ENCODE measurements at regions not wholly inside any gene's neighbourhood (a gene's known extent, or its start where the extent isn't known, plus 50 kb on each side); places are given as distances from the start of the nearest gene placed in this dataset.

- TF ChIP-seq CTCF (IDR thresholded peaks at IDR 0.05), result no peak
- no peak for TF ChIP-seq POLR2A (IDR thresholded peaks at IDR 0.05)
Measured at GRCh38 chr10:8527773-8528172, 473.3 kb downstream of the GATA3 start.

Measured in thyroid gland (tissue), 4 donors.